Ramos (cell line): ENCODE measurements at regions not wholly inside any gene's neighbourhood (a gene's known extent, or its start where the extent isn't known, plus 50 kb on each side); places are given as distances from the start of the nearest gene placed in this dataset.

Experiments used
- in situ Hi-C: fragments of 300-500 bp; cut with MboI; formaldehyde crosslinking; loops from one replicate; pipeline ENCODE4 v1.14.3; 2022; ENCODE audit warnings: low sequenced_read_pairs; ENCODE audit not compliant: unreplicated experiment

- in situ Hi-C loops = no loop called here
These were observed 249.7 kb upstream of the IRX4 start for GRCh38 chr5:2132497-2132847.

- in situ Hi-C loops = no loop called here
These were observed 249.2 kb upstream of the IRX4 start for GRCh38 chr5:2131826-2132496.

GRCh38 chr5:2131196-2131595, 248.5 kb upstream of the IRX4 start:
- in situ Hi-C loops = no loop called here

GRCh38 chr5:2130361-2130760, 247.6 kb upstream of the IRX4 start:
- in situ Hi-C loops = no loop called here

- in situ Hi-C loops = no loop called here
These were observed 247.0 kb upstream of the IRX4 start for GRCh38 chr5:2129568-2130272.

- in situ Hi-C loops = no loop called here
These were observed 246.1 kb upstream of the IRX4 start for GRCh38 chr5:2128686-2129355.

GRCh38 chr5:2126512-2126911, 243.8 kb upstream of the IRX4 start:
- in situ Hi-C loops = no loop called here

GRCh38 chr5:2125901-2126265, 243.2 kb upstream of the IRX4 start:
- in situ Hi-C loops = no loop called here

GRCh38 chr5:2125171-2125900, 242.6 kb upstream of the IRX4 start:
- in situ Hi-C loops = no loop called here

GRCh38 chr5:2124434-2125170, 241.9 kb upstream of the IRX4 start:
- in situ Hi-C loops = no loop called here

GRCh38 chr5:2123874-2124273, 241.1 kb upstream of the IRX4 start:
- in situ Hi-C loops = no loop called here

GRCh38 chr5:2120361-2120760, 237.6 kb upstream of the IRX4 start:
- in situ Hi-C loops = no loop called here

GRCh38 chr5:2119573-2119972, 236.8 kb upstream of the IRX4 start:
- in situ Hi-C loops = no loop called here

GRCh38 chr5:2113348-2114131, 230.8 kb upstream of the IRX4 start:
- in situ Hi-C loops = no loop called here

- in situ Hi-C loops = no loop called here
These were observed 229.7 kb upstream of the IRX4 start for GRCh38 chr5:2112173-2113025.

- in situ Hi-C loops = no loop called here
These were observed 228.9 kb upstream of the IRX4 start for GRCh38 chr5:2111569-2112105.

- in situ Hi-C loops = no loop called here
These were observed 228.3 kb upstream of the IRX4 start for GRCh38 chr5:2110934-2111462.
